COLO668 (cell line): ENCODE measurements at regions not wholly inside any gene's neighbourhood (a gene's known extent, or its start where the extent isn't known, plus 50 kb on each side); places are given as distances from the start of the nearest gene placed in this dataset.
"Not testable (repeated sequence)": the region's sequence is repeated elsewhere in the genome, so short reads cannot be mapped to it uniquely, and the experiment has no call there.

ENCODE experiments used
- DNase-seq: peaks from one replicate; lab custom pipeline; 2025; ENCODE audit not compliant: unreplicated experiment; lab: John Stamatoyannopoulos, UW

GRCh38 chr10:90233805-90234204, 532.4 kb downstream of the KIF20B start:
- DNase-seq = not testable (repeated sequence)

- no peak for DNase-seq
These were observed 544.2 kb downstream of the KIF20B start for GRCh38 chr10:90245623-90246022.

- not testable (repeated sequence) for DNase-seq
These were observed 549.4 kb downstream of the KIF20B start for GRCh38 chr10:90250784-90251183.

GRCh38 chr10:90269699-90270098, 568.3 kb downstream of the KIF20B start:
- DNase-seq = no peak

- no peak for DNase-seq
These were observed 573.5 kb downstream of the KIF20B start for GRCh38 chr10:90274721-90275468.

GRCh38 chr10:90276894-90277475, 575.6 kb downstream of the KIF20B start:
- no peak for DNase-seq

- no peak for DNase-seq
These were observed 571.4 kb downstream of the HTR7 start for GRCh38 chr10:90286406-90286805.

- no peak for DNase-seq
These were observed 570.9 kb downstream of the HTR7 start for GRCh38 chr10:90286941-90287340.

GRCh38 chr10:90288391-90288933, 569.4 kb downstream of the HTR7 start:
- no peak for DNase-seq

GRCh38 chr10:90289037-90289436, 568.8 kb downstream of the HTR7 start:
- no peak for DNase-seq

GRCh38 chr10:90293616-90294015, 564.2 kb downstream of the HTR7 start:
- DNase-seq = no peak

GRCh38 chr10:90294821-90295540, 562.9 kb downstream of the HTR7 start:
- not testable (repeated sequence) for DNase-seq

- not testable (repeated sequence) for DNase-seq
These were observed 555.8 kb downstream of the HTR7 start for GRCh38 chr10:90302031-90302430.

GRCh38 chr10:90302758-90303481, 554.9 kb downstream of the HTR7 start:
- no peak for DNase-seq

- no peak for DNase-seq
These were observed 553.3 kb downstream of the HTR7 start for GRCh38 chr10:90304533-90304932.

GRCh38 chr10:90306187-90306586, 551.7 kb downstream of the HTR7 start:
- DNase-seq = no peak

GRCh38 chr10:90308223-90308622, 549.6 kb downstream of the HTR7 start:
- no peak for DNase-seq

GRCh38 chr10:90313576-90314325, 544.1 kb downstream of the HTR7 start:
- no peak for DNase-seq

GRCh38 chr10:90314718-90315117, 543.1 kb downstream of the HTR7 start:
- no peak for DNase-seq

- no peak for DNase-seq
These were observed 540.7 kb downstream of the HTR7 start for GRCh38 chr10:90317172-90317571.
